DMS153 treated with DMSO at 0.1 percent for 48 hours (cell line): ENCODE measurements at regions not wholly inside any gene's neighbourhood (a gene's known extent, or its start where the extent isn't known, plus 50 kb on each side); places are given as distances from the start of the nearest gene placed in this dataset.

Experiments
- DNase-seq: peaks from one replicate; lab custom pipeline; 2025; ENCODE audit not compliant: unreplicated experiment; lab: John Stamatoyannopoulos, UW

GRCh38 chr2:198448789-198449188, 644.4 kb downstream of the PLCL1 start:
- DNase-seq: no peak

DNA sequence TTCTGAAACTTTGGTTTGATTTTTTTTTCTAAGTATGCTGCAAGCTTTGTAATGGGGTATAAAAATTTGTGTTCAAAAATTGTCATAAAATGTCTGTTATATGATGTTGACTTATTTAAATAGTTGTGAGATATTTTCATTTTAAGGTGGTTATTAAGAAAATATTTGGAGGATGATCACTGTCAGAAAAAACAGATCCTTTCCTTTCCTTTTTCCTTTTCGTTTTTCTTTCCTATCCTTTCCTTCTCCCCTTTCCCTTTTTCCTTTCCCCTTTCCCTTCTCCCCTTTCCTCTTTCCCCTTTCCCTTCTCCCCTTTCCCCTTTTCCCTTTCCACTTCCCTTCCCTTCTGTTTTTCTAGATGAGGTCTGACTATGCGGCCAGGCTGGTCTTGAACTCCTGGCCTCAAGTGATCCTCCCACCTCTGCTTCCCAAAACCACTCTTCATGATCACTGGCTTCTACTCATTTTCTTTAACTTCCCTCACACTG, 640.5 kb downstream of the PLCL1 start:
- no peak for DNase-seq

DNA sequence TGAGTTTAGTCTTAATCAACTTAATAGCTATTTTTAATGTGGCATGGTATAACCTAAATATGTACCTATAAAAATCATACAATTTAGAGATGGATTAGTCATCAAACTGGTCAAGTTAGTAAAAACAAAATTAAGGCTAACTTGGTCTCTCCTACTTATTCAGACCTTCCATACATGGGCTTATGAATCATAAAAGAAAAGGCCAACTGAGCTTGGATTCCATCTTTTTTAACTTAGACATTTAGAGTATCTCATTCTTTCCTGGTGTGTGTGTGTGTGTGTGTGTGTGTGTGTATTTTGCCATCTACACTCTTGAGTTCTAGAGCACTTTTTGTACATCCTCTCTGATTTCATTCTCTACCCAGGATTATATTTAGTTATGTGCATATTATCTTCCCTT, 637.5 kb downstream of the PLCL1 start:
- DNase-seq: no peak

DNA sequence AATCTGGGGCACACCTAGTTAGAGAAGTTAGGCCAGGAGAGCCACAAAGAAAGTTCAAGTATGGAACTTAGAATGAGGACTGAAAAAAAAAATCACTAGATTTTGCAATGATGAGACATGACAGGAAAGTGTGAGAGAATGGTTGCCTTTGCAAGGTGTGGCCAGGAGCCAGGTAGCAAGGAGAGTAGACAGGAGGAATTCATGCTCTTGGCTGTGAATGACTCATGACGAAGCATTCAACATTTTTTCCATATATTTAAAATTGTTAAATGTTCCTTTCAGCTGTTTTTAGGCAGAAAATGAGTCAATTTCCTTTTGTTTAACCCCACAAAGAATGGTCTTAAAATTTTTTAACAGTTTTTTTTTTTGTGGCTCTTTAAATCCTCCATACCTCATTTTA, 636.9 kb downstream of the PLCL1 start:
- DNase-seq: no peak

DNA sequence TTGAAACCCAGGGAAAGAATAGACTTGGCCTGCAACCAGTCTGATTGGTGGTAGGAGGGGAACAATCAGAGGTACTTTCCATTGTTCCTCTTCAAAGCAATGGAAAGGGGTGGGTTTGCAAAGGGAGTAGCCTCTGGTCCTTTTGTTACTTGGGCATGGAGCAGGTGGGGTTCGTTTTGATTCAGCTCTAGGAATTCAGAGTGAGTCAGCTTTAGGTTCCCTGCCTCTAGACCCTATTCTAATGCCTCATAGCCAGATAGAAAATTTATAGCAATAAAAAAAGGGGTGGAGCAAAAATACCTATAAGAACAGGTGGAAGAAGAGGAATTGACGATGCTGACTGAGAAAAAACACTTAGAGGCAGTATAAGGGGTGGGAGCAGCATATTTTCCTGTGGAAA, 636.4 kb downstream of the PLCL1 start:
- no peak for DNase-seq

- DNase-seq: no peak
Observed at GRCh38 chr2:198438331-198438730, 633.9 kb downstream of the PLCL1 start.

- no peak for DNase-seq
Observed at GRCh38 chr2:198424112-198424511, 619.7 kb downstream of the PLCL1 start.

GRCh38 chr2:198417836-198418235, 613.4 kb downstream of the PLCL1 start:
- no peak for DNase-seq

GRCh38 chr2:198414976-198415375, 610.6 kb downstream of the PLCL1 start:
- DNase-seq: no peak

DNA sequence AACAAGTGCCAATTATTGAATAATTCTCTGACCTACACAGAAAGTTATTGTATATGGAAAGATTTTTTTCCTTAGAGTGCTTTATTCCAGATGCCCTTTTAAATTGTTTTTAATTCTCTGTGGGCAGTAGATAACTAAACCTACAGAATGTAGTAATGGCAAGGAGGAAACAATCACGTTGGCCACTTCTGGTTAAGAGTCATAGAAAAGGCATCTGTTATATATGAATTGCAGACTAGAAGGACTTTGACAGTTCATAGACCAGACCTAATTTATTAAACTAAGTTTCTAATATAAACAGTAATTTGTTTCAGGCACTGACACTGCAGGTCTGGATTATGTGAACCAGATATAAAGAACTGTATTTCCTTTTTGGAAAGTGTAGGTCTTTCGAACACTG, 607.5 kb downstream of the PLCL1 start:
- DNase-seq: no peak

- DNase-seq: no peak
Observed at GRCh38 chr2:198408171-198408570, 603.8 kb downstream of the PLCL1 start.

GRCh38 chr2:198405311-198405710, 600.9 kb downstream of the PLCL1 start:
- DNase-seq: no peak

- no peak for DNase-seq
Observed at GRCh38 chr2:198401644-198402043, 597.3 kb downstream of the PLCL1 start.

GRCh38 chr2:198400999-198401398, 596.6 kb downstream of the PLCL1 start:
- DNase-seq: no peak

GRCh38 chr2:198394208-198394607, 589.8 kb downstream of the PLCL1 start:
- DNase-seq: no peak

- DNase-seq: no peak
Observed at GRCh38 chr2:198390670-198391069, 586.3 kb downstream of the PLCL1 start.

DNA sequence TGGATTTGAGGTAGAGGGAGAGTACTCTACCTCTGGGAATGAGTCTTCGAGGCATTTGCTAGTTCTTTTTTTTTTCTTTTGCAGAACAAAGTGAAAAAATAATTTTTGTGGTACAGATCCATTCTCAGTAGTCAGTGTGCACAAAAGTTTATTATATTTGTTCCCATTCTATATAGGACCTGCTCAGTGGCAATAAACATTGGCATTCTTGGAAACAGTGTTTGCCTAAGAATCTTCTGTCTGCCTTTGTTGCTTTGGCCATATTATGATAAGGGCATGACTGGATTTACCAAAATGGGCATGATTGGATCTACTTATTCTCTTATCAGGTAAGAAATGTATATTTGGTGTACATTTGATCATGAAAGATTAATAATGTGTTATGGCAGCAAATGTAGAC, 583.3 kb downstream of the PLCL1 start:
- no peak for DNase-seq

- no peak for DNase-seq
Observed at GRCh38 chr2:198385856-198386255, 581.5 kb downstream of the PLCL1 start.

GRCh38 chr2:198385326-198385725, 580.9 kb downstream of the PLCL1 start:
- no peak for DNase-seq

DNA sequence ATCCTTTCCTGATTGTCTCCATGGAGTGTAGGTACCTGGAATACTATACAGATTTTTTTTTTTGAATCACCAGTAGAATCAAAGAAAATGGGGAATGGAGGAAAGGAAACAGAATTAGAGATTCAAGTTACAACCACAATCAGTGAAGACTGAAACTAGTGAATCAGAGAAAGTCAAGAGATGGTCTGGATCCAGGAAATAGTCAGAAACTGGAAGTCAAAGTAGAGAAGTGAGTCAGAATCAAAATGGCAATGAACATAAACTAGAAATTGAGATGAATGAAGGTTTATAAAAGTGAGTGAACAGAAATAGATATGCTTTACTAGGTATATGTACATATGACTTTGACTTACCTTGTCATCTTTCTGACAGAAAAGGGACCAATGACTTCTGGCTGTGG, 579.0 kb downstream of the PLCL1 start:
- no peak for DNase-seq

DNA sequence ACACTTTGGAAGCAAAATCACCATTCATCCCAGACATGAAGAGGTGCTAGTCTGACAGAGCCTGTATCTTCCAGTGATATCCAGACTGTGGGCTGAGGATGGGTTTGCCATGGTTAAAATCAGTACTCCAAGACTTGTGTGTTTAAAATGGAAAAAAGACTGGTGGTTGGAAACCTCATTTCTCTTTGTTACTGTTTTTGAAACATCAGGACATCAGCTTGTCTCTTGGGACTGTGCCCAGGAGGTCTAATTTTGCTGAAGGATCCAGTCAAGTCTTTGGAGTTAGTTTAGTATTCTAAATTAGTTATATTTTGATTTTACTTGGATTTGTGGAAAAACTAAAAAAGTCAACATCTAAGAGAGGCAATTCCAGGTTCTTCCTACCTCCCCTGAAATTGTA, 578.4 kb downstream of the PLCL1 start:
- no peak for DNase-seq

DNA sequence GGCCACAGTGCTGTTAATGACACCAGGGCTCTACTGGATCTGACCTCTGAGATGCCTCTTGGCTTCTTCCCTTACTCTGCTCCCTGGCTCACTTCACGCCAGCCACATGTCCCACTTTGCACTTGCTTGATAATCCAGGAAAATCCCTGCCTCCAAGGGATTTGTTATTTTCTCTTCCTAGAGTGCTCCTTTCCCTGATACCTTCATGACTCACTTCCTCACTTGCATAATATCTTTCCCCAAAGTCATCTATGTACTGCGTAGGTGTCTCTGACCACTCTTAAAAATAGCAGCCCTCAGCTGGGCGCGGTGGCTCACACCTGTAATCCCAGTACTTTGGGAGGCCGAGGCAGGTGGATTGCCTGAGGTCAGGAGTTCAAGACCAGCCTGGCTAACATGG, 572.3 kb downstream of the PLCL1 start:
- no peak for DNase-seq

DNA sequence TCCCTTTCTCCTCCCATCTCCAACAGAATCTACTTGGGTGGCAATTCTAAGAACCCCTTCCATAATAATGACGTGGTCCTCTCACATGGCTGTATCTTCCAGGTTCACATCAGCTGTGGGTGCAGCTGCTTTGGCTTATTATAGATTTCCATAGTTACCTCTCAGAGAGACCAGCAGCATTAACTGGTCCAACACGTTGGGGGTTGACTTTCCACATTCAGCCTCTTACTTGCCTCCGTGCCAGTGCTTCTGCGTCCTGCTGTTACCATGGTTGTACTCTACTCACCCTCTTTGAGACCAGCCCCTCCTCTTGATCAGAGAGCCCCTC, 570.7 kb downstream of the PLCL1 start:
- no peak for DNase-seq
